HEK293 (cell line): ENCODE measurements at regions not wholly inside any gene's neighbourhood (a gene's known extent, or its start where the extent isn't known, plus 50 kb on each side); places are given as distances from the start of the nearest gene placed in this dataset.

Source experiments
- CTCF ChIA-PET: fragments of 350-600 bp; formaldehyde crosslinking; extraction: SDS; loops from one replicate; lab custom pipeline; 2021; ENCODE audit warnings: antibody characterized with exemption; lab: Yijun Ruan, JAX
- POLR2A ChIA-PET: fragments of 300-600 bp; formaldehyde crosslinking; extraction: SDS; loops from one replicate; lab custom pipeline; 2020; ENCODE audit warnings: antibody characterized with exemption, inconsistent platforms; lab: Yijun Ruan, JAX
- H3K27ac ChIP-seq: fragments of 200-500 bp; sonication (Bioruptor generic); 2 replicates; pipeline ENCODE4 v1.5.1; 2014; ENCODE audit warnings: low read depth, low read length, control low read depth, inconsistent platforms; ENCODE audit errors: extremely low read depth
- H3K36me3 ChIP-seq, 2 experiments: fragments of 200-500 bp in 1 of 2; sonication (Bioruptor generic) in 1 of 2; 1 replicate in 1 of 2; 2 replicates in 1 of 2; pipeline ENCODE4 v1.5.1; 2014 to 2017; ENCODE audit warnings: inconsistent platforms in 2 of 2, low read length in 2 of 2; ENCODE audit not compliant: control insufficient read depth in 2 of 2, insufficient read depth in 1 of 2
- H3K4me1 ChIP-seq: fragments of 200-500 bp; sonication (Bioruptor generic); 2 replicates; pipeline ENCODE4 v1.5.1; 2014; ENCODE audit warnings: mild to moderate bottlenecking, low read length, inconsistent platforms; ENCODE audit not compliant: control insufficient read depth, insufficient read depth
- H3K4me3 ChIP-seq: 2 replicates; pipeline ENCODE4 v1.5.1; 2011; ENCODE audit warnings: low read depth, mild to moderate bottlenecking, control low read depth, low read length, moderate library complexity
- H3K9me3 ChIP-seq: fragments of 200-500 bp; sonication (Bioruptor generic); 2 replicates; pipeline ENCODE4 v1.5.1; 2014; ENCODE audit warnings: low read depth, low read length, inconsistent platforms; ENCODE audit not compliant: control insufficient read depth, insufficient read depth
- GLI4 ChIP-seq: fragments of 450-650 bp; formaldehyde crosslinking; IDR thresholded peaks from 2 replicates; pipeline ENCODE4 v1.5.1; 2016; ENCODE audit warnings: missing biosample characterization, missing genetic modification characterization
- GLIS1 ChIP-seq: fragments of 450-650 bp; formaldehyde crosslinking; IDR thresholded peaks from 2 replicates; pipeline ENCODE4 v1.5.1; 2016; ENCODE audit warnings: missing biosample characterization, missing genetic modification characterization
- HOXD13 ChIP-seq: sonication (generic); formaldehyde crosslinking; IDR thresholded peaks from 2 replicates; pipeline ENCODE4 v1.8.0; 2022; ENCODE audit warnings: missing genetic modification reagents, borderline replicate concordance
- REPIN1 ChIP-seq: fragments of 450-650 bp; formaldehyde crosslinking; IDR thresholded peaks from 2 replicates; pipeline ENCODE4 v1.5.1; 2017; ENCODE audit warnings: missing biosample characterization, missing genetic modification characterization, low read depth
- SCRT2 ChIP-seq: fragments of 450-650 bp; formaldehyde crosslinking; IDR thresholded peaks from 2 replicates; pipeline ENCODE4 v1.5.1; 2016; ENCODE audit warnings: missing biosample characterization, missing genetic modification characterization
- ZNF37A ChIP-seq: fragments of 450-650 bp; IDR thresholded peaks from 2 replicates; pipeline ENCODE4 v1.5.1; 2018; ENCODE audit warnings: missing biosample characterization, missing genetic modification characterization
- ZNF571 ChIP-seq: fragments of 450-650 bp; formaldehyde crosslinking; IDR thresholded peaks from 2 replicates; pipeline ENCODE4 v1.5.0; 2017; ENCODE audit warnings: missing biosample characterization, missing genetic modification characterization
- ZNF610 ChIP-seq: fragments of 450-650 bp; formaldehyde crosslinking; IDR thresholded peaks from 2 replicates; pipeline ENCODE4 v1.5.1; 2016; ENCODE audit warnings: missing biosample characterization, missing genetic modification characterization, borderline replicate concordance
- ZNF624 ChIP-seq: fragments of 450-650 bp; formaldehyde crosslinking; IDR thresholded peaks from 2 replicates; pipeline ENCODE4 v1.5.1; 2017; ENCODE audit warnings: missing biosample characterization, missing genetic modification characterization
- ZNF701 ChIP-seq: fragments of 450-650 bp; formaldehyde crosslinking; IDR thresholded peaks from 2 replicates; pipeline ENCODE4 v1.5.1; 2016; ENCODE audit warnings: missing biosample characterization, missing genetic modification characterization
- ZNF768 ChIP-seq: fragments of 450-650 bp; formaldehyde crosslinking; IDR thresholded peaks from 2 replicates; pipeline ENCODE4 v1.5.1; 2018; ENCODE audit warnings: missing biosample characterization, mild to moderate bottlenecking, missing genetic modification characterization
- ZNF785 ChIP-seq: fragments of 450-650 bp; formaldehyde crosslinking; IDR thresholded peaks from 2 replicates; pipeline ENCODE4 v1.5.1; 2016; ENCODE audit warnings: missing biosample characterization, missing genetic modification characterization
- ZSCAN16 ChIP-seq: fragments of 450-650 bp; formaldehyde crosslinking; IDR thresholded peaks from 2 replicates; pipeline ENCODE4 v1.5.1; 2016; ENCODE audit warnings: missing biosample characterization, missing genetic modification characterization
- TF ChIP-seq, protein P1 (sequence below): fragments of 450-650 bp; formaldehyde crosslinking; IDR thresholded peaks from 2 replicates; pipeline ENCODE4 v1.5.1; 2016; ENCODE audit warnings: missing biosample characterization, missing genetic modification characterization
- TF ChIP-seq, protein P2 (sequence below): fragments of 450-650 bp; formaldehyde crosslinking; IDR thresholded peaks from 2 replicates; pipeline ENCODE4 v1.5.1; 2017; ENCODE audit warnings: missing biosample characterization, missing genetic modification characterization
- TF ChIP-seq, protein P3 (sequence below): fragments of 450-650 bp; formaldehyde crosslinking; IDR thresholded peaks from 2 replicates; pipeline ENCODE4 v1.5.1; 2016; ENCODE audit warnings: missing biosample characterization, missing genetic modification characterization, borderline replicate concordance
- TF ChIP-seq, protein P4 (sequence below): fragments of 450-650 bp; formaldehyde crosslinking; IDR thresholded peaks from 2 replicates; pipeline ENCODE4 v1.5.1; 2016; ENCODE audit warnings: missing biosample characterization, missing genetic modification characterization
- TF ChIP-seq, protein P5 (sequence below): fragments of 450-650 bp; formaldehyde crosslinking; IDR thresholded peaks from 2 replicates; pipeline ENCODE4 v1.5.1; 2016; ENCODE audit warnings: missing biosample characterization, missing genetic modification characterization
- TF ChIP-seq, protein P6 (sequence below): fragments of 450-650 bp; formaldehyde crosslinking; IDR thresholded peaks from 2 replicates; pipeline ENCODE4 v1.5.1; 2016; ENCODE audit warnings: missing biosample characterization, missing genetic modification characterization

DNA sequence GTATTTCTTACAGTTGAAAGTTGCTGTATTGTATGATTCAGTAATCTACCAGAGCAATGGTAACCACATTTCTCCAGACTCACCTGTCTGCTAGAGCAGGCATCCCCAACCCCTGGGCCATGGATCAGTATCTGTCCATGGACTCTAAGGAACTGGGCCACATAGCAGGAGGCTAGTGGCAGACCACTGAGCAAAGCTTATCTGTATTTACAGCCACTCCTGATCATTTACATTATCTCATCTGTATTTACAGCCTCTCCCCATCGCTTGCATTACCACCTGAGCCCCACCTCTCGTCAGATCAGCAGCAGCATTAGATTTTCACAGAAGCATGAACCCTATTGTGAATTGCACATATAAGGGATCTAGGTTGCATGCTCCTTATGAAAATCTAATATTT, 60.3 kb upstream of the MANEA start:
- no peak for TF ChIP-seq REPIN1 (tag by site-specific recombination)
- no peak for TF ChIP-seq ZNF37A
- peak; percentile 64; the same call in 1 of the 2 replicates for TF ChIP-seq ZNF610 (tag by site-specific recombination)
- CTCF ChIA-PET = interaction anchor here (0.8 kb wide), 1 partner anchor 8 kb away, joined by 3 read pairs; no protein-coding TSS in a partner anchor
- no peaks in the 10 kb centered on the region for H3K4me1 ChIP-seq

DNA sequence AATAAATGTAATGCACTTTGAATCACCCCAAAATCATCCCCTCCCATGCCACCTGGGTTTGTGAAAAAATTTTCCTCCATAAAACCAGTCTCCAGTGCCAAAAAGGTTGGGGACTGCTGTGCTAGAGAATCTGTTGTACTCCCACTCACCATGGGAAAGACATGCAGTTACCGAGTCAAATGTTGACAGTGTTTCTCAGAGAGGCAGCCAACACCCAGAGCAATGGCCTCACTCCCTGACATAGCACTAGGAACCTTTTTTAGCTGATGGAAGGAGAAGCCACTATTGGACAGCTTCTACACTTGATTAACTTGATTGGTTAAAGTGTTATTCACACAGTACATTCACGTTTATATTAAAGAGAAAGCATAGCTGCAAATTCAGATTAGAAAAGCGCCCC, 59.8 kb upstream of the MANEA start:
- no peaks in the 10 kb centered on the region for H3K9me3 ChIP-seq
- CTCF ChIA-PET = interaction anchor here (0.8 kb wide), 1 partner anchor 9 kb away, joined by 3 read pairs; no protein-coding TSS in a partner anchor
- no peak overlapping the region for H3K27ac ChIP-seq
- H3K4me1 ChIP-seq = no peaks in the 10 kb centered on the region
- POLR2A ChIA-PET = no interaction called here
- no peak overlapping the region for H3K4me3 ChIP-seq
- no peaks in the 10 kb centered on the region for H3K36me3 ChIP-seq
- TF ChIP-seq ZNF768 (tag by site-specific recombination) (no peak), ZNF701 (tag by site-specific recombination) (no peak), ZNF624 (tag by site-specific recombination) (no peak), GLI4 (tag by site-specific recombination) (no peak)
- TF ChIP-seq, protein P1, sequence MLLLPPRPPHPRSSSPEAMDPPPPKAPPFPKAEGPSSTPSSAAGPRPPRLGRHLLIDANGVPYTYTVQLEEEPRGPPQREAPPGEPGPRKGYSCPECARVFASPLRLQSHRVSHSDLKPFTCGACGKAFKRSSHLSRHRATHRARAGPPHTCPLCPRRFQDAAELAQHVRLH = no peak
- TF ChIP-seq, protein P2, sequence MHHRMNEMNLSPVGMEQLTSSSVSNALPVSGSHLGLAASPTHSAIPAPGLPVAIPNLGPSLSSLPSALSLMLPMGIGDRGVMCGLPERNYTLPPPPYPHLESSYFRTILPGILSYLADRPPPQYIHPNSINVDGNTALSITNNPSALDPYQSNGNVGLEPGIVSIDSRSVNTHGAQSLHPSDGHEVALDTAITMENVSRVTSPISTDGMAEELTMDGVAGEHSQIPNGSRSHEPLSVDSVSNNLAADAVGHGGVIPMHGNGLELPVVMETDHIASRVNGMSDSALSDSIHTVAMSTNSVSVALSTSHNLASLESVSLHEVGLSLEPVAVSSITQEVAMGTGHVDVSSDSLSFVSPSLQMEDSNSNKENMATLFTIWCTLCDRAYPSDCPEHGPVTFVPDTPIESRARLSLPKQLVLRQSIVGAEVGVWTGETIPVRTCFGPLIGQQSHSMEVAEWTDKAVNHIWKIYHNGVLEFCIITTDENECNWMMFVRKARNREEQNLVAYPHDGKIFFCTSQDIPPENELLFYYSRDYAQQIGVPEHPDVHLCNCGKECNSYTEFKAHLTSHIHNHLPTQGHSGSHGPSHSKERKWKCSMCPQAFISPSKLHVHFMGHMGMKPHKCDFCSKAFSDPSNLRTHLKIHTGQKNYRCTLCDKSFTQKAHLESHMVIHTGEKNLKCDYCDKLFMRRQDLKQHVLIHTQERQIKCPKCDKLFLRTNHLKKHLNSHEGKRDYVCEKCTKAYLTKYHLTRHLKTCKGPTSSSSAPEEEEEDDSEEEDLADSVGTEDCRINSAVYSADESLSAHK (tag by site-specific recombination) = no peak

More for the DNA sequence above, 60.3 kb upstream of the MANEA start:
- no peaks in the 10 kb centered on the region for H3K9me3 ChIP-seq
- no peaks in the 10 kb centered on the region for H3K36me3 ChIP-seq
- H3K27ac ChIP-seq = no peak overlapping the region
- POLR2A ChIA-PET = no interaction called here
- no peak overlapping the region for H3K4me3 ChIP-seq

DNA sequence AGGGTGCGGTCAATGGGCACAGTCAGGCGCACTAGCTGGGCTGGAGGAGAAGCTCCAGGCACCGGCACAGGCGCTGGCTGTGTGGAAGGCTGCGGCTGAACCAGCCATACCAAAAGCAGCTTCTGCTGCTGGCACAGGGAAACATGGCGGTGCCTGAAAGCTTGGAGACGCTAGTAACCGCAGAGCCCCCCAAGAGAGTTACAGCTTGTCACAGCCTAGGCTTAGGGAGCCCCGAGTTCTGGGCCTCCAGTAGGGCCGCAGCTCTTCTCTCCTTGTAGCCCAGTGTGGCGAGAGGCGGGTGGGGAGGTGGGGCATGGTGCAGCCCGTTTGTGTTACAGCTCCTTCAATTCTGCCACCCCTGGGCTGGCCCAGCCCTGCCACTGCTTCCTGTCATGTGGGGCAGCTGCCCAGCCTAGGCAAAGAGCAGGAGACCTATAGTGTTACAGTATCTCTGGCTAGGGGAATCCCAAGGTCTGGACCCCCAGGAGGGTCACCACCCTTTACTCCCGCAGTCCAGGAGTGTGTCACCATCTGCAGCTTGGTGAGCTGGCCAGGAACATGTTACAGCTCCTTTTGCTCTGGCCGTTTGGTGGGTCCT, 58.6 kb upstream of the MANEA start:
- no peaks in the 10 kb centered on the region for H3K4me1 ChIP-seq
- CTCF ChIA-PET = interaction anchor here (0.6 kb wide), 1 partner anchor 75 kb away, joined by 3 read pairs; no protein-coding TSS in a partner anchor
- POLR2A ChIA-PET = no interaction called here
- no peak overlapping the region for H3K4me3 ChIP-seq
- no peak overlapping the region for H3K27ac ChIP-seq
- no peaks in the 10 kb centered on the region for H3K9me3 ChIP-seq
- H3K36me3 ChIP-seq = no peaks in the 10 kb centered on the region
- no peak for TF ChIP-seq GLIS1 (tag by site-specific recombination)
- TF ChIP-seq, protein P3, sequence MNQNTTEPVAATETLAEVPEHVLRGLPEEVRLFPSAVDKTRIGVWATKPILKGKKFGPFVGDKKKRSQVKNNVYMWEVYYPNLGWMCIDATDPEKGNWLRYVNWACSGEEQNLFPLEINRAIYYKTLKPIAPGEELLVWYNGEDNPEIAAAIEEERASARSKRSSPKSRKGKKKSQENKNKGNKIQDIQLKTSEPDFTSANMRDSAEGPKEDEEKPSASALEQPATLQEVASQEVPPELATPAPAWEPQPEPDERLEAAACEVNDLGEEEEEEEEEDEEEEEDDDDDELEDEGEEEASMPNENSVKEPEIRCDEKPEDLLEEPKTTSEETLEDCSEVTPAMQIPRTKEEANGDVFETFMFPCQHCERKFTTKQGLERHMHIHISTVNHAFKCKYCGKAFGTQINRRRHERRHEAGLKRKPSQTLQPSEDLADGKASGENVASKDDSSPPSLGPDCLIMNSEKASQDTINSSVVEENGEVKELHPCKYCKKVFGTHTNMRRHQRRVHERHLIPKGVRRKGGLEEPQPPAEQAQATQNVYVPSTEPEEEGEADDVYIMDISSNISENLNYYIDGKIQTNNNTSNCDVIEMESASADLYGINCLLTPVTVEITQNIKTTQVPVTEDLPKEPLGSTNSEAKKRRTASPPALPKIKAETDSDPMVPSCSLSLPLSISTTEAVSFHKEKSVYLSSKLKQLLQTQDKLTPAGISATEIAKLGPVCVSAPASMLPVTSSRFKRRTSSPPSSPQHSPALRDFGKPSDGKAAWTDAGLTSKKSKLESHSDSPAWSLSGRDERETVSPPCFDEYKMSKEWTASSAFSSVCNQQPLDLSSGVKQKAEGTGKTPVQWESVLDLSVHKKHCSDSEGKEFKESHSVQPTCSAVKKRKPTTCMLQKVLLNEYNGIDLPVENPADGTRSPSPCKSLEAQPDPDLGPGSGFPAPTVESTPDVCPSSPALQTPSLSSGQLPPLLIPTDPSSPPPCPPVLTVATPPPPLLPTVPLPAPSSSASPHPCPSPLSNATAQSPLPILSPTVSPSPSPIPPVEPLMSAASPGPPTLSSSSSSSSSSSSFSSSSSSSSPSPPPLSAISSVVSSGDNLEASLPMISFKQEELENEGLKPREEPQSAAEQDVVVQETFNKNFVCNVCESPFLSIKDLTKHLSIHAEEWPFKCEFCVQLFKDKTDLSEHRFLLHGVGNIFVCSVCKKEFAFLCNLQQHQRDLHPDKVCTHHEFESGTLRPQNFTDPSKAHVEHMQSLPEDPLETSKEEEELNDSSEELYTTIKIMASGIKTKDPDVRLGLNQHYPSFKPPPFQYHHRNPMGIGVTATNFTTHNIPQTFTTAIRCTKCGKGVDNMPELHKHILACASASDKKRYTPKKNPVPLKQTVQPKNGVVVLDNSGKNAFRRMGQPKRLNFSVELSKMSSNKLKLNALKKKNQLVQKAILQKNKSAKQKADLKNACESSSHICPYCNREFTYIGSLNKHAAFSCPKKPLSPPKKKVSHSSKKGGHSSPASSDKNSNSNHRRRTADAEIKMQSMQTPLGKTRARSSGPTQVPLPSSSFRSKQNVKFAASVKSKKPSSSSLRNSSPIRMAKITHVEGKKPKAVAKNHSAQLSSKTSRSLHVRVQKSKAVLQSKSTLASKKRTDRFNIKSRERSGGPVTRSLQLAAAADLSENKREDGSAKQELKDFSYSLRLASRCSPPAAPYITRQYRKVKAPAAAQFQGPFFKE (tag by site-specific recombination) = no peak
- TF ChIP-seq, protein P4, sequence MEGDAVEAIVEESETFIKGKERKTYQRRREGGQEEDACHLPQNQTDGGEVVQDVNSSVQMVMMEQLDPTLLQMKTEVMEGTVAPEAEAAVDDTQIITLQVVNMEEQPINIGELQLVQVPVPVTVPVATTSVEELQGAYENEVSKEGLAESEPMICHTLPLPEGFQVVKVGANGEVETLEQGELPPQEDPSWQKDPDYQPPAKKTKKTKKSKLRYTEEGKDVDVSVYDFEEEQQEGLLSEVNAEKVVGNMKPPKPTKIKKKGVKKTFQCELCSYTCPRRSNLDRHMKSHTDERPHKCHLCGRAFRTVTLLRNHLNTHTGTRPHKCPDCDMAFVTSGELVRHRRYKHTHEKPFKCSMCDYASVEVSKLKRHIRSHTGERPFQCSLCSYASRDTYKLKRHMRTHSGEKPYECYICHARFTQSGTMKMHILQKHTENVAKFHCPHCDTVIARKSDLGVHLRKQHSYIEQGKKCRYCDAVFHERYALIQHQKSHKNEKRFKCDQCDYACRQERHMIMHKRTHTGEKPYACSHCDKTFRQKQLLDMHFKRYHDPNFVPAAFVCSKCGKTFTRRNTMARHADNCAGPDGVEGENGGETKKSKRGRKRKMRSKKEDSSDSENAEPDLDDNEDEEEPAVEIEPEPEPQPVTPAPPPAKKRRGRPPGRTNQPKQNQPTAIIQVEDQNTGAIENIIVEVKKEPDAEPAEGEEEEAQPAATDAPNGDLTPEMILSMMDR (tag by site-specific recombination) = no peak
- TF ChIP-seq HOXD13 (CRISPR knock-in tag) = no peak
- TF ChIP-seq SCRT2 (tag by site-specific recombination) = no peak
- TF ChIP-seq ZNF571 (tag by site-specific recombination) = no peak
- TF ChIP-seq ZNF785 (tag by site-specific recombination) = no peak
- TF ChIP-seq REPIN1 (tag by site-specific recombination) = no peak
- TF ChIP-seq ZSCAN16 = no peak
- TF ChIP-seq, protein P5, sequence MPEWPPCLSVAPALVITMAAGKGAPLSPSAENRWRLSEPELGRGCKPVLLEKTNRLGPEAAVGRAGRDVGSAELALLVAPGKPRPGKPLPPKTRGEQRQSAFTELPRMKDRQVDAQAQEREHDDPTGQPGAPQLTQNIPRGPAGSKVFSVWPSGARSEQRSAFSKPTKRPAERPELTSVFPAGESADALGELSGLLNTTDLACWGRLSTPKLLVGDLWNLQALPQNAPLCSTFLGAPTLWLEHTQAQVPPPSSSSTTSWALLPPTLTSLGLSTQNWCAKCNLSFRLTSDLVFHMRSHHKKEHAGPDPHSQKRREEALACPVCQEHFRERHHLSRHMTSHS = no peak
- TF ChIP-seq, protein P6, sequence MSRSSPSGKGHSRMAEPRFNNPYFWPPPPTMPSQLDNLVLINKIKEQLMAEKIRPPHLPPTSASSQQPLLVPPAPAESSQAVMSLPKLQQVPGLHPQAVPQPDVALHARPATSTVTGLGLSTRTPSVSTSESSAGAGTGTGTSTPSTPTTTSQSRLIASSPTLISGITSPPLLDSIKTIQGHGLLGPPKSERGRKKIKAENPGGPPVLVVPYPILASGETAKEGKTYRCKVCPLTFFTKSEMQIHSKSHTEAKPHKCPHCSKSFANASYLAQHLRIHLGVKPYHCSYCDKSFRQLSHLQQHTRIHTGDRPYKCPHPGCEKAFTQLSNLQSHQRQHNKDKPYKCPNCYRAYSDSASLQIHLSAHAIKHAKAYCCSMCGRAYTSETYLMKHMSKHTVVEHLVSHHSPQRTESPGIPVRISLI (tag by site-specific recombination) = no peak
